HT-29 (cell line): ENCODE measurements at regions not wholly inside any gene's neighbourhood (a gene's known extent, or its start where the extent isn't known, plus 50 kb on each side); places are given as distances from the start of the nearest gene placed in this dataset.
"Not testable (repeated sequence)": the region's sequence is repeated elsewhere in the genome, so short reads cannot be mapped to it uniquely, and the experiment has no call there.

ENCODE experiments used
- DNase-seq: peaks from one replicate; pipeline ENCODE4 v3.0.0-alpha.2; 2015; ENCODE audit warnings: low spot score

DNA sequence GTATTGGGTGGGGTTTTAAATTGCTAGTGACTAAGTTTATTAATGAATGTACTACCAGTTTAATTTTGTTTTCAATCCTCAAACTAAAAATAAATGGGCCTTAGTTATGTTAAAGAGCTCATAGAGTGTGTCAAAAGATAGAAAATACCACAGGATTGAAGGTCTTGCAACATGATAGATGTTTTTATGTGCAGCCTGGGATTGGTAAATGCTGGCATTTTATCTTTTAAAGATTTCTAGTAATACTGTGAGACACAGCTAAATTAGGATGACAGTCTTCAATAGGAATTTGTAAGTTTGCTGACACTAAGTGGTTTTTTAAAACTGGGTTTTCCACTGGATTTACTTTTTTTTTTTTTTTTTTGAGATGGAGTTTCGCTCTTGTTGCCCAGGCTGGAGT, 122.3 kb downstream of the HAUS1 start:
- DNase-seq = no peak

DNA sequence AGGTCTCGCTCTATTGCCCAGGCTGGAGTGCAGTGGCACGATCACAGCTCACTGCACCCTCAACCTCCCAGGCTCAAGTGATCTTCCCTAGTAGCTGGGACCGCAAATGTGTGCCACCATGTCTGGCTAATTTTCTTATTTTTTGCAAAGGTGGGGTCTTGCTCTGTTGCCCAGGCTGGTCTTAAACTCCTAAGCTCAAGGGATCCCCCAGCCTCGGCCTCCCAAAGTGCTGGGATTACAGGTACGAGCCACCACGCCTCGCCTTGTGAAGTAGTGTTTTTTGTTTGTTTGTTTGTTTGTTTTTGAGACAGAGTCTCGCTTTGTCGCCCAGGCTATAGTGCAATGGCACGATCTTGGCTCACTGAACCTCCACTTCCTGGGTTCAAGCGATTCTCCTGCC, 125.5 kb downstream of the HAUS1 start:
- DNase-seq = not testable (repeated sequence)

DNA sequence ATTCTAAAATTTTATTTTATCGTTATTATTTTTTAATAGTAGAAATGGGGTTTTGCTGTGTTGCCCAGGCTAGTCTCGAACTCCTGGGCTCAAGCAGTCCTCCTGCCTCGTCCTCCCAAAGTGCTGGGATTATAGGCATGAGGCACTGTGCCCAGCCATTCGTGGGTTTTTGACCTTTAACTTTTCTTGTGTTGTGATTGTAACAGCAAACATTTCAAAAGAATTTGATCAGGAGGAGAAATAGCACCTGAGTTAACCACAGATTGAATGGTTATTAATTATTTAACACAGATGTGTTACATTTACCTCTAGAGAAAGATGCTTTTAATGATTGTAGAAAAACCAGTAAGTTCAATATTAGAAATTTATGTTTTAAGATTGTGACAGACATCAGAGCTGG, 132.0 kb downstream of the HAUS1 start:
- no peak for DNase-seq

DNA sequence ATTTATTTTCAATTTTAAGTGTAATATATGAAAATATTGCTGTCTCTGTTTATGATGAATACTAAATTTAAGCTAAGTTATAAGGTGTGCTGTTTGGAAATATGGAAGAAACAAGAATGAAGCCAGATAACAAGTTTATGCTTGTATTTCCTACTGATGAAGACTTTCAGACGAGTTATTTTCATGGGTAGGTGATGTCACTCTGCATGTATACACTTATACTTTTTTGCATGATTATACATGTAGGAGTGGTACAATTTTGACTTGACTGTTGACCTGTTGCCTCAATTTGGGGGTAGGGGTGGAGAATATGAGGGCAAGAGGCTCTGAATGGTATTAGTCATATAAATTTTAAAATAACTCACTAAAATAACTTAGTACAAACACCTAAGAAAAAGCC, 133.7 kb downstream of the HAUS1 start:
- no peak for DNase-seq

DNA sequence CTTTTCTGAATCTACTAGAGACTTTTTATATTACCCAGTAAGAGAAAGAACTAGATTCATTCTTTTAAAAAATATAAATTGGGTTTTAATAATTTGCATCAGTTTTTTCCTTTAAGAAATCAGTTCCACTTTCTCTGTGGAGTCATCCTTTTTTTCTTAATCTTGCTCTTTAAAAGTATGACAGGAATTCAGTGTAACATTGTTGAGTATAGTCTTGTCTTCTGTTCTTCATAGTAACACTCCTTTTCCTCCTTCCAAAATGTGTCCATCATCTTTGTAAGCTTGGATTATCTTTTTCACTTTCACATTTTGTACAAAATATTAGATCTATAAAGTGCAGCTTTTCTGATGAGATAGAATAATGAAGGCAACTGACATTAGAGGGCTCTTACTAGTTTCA, 135.4 kb downstream of the HAUS1 start:
- DNase-seq = no peak

DNA sequence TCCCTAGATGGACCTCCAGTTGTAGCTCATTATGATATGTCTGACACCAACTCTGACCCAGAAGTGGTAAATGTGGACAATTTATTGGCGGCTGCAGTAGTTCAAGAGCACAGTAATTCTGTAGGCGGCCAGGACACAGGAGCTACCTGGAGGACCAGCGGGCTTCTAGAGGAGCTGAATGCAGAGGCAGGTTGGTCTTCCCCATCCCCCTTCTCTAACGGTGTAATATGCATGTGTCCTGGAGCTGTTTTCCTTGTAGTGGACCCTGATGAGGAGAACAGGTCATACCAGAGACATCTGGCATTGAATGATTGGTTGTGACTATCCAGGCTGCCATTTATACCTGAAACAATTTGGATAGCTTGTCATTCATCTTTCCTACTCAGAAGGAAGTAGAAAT, 135.8 kb downstream of the HAUS1 start:
- no peak for DNase-seq

DNA sequence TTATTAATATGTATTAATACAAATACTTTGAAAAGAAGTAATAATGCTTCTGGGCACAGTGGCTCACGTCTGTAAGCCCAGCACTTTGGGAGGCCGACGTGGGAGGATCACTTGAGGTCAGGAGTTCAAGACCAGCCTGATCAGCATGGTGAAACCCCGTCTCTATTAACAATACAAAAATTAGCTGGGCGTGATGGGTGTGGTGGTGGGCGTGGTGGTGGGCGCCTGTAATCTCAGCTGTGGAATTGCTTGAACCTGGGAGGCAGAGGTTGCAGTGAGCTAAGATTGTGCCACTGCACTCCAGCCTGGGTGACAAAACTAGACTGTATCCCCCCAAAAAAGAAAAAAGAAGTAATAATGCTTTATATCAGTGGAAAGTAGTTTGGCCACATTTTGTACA, 137.2 kb downstream of the HAUS1 start:
- not testable (repeated sequence) for DNase-seq

DNA sequence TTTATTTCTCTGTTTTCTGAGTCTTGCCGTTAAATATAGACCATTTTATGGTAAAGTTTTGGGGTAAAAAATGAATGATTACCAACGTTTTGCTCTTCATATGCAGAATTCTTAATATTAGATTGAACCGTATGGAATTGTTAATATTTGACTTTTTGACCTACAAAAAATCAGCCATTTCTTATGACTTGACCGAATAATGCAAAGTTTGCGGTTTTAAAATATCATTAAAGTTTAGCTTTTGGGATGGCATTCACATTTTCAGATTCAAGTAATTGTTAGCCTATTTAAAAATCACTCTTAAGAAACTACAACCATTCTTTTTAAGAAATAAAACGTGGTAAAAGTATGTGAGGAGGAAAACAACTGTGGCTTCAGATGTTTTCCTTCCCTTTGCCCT, 138.0 kb downstream of the HAUS1 start:
- DNase-seq = no peak

DNA sequence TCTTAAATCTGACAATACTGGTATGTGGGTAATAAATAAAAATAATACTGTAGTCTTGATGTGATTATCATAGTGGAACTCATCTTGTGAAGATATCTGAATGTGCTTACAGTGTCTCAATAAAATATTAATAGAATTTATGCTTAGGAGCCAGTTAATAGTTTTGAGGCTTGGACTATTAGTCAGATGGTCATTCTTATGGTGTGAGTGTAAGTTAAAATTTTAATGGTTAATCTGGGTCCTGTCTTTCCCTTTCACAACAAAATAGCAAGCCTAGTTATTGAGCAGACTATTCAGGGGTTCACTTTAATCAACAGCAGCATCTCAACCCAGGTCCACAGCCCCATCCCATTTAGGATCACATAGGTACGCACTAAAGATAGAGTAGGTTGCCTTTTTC, 138.9 kb downstream of the HAUS1 start:
- no peak for DNase-seq

DNA sequence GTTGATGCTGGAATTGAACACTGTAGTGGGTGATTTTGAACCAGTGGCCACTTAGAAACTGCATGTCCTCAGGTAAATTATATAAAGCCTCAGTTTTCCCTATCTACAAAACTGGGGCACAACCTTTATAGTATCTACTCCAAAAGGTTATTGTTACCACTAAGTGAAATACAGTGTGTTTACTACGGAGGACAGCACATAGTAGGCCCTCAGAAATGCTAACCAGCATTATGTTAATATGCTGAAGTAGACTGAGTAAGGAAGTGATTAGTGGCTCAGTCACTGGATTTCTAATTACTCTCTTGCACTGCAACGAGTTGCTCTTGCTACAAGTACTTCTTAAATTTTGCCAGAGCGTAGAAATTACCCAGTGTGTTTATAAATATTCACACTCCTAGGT, 139.5 kb downstream of the HAUS1 start:
- no peak for DNase-seq

DNA sequence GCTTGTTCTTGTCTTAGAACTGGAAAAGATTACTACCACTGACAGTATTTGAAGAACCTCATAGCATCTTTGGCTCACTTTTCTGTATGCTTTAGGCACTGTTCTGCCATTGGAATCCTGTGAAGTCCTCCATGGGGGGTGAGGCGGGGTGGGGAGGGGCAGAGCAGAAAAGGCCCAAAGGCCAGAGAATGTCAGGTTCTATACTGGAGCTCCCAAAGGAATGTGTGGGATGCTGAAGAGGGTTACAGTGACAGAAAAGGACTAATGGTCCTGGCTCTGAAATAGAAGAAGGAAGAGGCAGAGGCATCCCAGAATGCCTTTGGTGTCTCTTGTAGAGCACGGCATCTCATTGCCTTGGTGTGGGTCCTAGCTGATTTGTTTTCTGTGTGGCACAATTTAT, 141.9 kb downstream of the HAUS1 start:
- no peak for DNase-seq

DNA sequence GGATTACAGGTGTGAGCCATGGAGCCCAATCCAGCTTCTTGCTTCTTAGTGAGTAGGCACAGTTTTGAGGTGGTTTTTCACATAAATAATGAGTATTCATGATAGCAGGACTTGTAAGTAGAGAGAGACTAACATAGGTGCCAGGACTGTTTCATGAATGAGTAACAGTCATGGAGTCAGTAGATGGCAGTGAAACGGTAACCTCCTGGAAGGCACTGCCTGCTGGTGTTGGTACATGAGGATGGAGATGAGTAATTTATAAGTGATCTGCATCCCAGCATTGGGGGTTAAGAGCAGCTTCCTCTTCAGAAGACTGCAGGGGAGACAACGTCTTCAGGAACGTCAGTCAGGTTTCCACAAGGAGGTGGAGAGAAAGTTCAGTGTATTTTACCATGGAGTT, 143.8 kb downstream of the HAUS1 start:
- DNase-seq = no peak

DNA sequence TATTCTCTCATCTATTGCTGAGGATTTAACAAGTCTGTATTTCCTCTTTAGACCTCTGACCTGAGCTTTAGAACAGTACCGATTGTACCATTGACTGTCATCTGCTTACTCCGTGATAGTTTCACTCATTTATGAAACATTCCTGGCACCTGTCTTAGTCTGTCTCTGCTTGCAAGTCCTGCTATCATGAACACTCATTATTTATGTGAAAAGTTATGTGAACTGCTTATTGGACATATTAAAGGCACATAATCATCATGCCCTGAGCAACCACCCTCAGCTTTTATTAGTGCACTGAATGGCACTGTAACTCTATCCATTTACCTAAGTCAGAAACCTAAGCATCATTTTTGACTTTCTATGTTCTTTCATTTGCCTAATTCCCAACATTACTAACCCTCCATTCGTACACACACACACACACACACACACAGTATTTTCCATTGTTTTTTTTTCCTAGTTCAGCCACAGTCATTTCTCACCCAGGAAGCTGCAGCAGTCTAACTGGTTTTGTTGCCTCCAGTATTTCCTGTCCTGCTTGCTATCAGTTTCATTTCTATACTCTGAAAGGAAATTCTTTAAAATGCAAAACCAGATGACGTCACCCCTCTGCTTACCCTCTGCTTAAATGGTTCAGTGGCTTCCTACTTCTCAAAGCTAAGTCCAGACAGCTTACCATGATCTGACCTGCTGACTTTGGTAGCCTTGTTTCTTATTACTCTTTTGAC, 146.1 kb downstream of the HAUS1 start:
- peak; percentile 87 for DNase-seq

DNA sequence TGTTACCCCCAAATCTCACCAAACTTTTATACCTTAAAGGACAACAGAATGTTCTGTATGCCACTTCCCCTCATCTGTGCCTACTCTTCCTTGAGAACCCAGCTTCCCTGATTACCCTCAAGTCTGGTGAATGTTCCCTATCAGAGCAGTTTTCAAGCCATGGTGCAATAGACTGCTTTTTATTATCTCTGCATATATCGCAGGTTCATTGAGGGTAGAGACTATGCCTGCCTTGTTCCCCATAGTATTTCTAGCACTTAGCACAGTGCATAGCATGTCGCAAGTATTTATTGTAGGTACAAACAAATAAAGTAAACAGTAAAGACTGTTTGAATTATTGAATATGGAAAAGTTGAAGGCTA, 146.6 kb downstream of the HAUS1 start:
- no peak for DNase-seq

DNA sequence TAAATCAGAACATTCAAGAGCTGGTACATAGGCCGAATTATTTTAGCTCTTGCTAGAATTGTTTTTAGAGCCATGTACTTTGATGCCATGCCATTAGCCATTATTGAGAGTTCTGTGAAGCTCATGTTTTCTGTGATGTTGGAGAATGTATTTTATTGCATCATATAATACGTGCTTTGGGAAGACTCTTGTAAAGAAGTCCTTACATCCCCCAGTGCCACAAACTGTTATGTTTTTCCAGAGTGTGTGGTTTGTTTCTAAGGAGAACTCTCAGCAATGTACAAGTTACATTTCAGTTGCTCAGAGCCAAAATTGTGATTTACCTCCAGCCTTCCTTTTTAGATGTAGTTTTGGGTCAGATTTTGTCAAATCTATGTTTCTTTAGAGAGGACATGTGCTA, 148.6 kb downstream of the HAUS1 start:
- DNase-seq = no peak

DNA sequence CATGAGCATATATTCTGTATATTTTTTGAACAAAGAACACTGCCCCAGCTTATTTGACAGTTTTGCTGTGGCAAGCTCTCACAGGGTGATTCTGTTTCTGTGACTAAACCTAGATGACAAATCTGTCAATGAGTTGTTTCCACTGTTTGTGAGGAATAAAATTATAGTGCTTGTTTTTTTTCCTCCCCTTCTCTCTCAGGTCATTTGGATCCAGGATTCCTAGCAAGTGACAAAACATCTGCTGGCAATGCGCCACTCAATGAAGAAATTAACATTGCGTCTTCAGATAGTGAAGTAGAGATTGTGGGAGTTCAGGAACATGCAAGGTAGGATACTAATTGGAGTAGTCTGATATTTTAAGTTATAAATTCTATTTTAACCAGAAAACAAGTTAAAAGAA, 149.3 kb downstream of the HAUS1 start:
- no peak for DNase-seq

DNA sequence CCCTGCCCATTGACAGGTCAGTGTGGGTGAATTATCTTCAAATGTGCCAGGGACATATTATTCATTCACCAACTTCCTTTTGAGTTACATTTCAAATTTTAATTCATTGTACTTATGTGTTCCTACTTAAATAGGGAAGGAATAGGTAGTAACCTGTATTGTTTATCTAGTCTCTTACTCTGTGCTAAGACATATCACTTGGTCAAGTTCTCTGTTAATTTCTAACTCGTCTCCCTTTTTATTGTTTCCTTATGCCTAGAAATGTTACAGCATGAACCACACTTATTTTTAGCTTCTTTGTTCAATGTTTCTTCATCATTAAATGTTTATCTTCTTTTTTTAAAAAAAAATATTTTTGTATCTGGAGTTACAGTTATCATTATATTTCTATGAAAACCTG, 151.9 kb downstream of the HAUS1 start:
- no peak for DNase-seq

DNA sequence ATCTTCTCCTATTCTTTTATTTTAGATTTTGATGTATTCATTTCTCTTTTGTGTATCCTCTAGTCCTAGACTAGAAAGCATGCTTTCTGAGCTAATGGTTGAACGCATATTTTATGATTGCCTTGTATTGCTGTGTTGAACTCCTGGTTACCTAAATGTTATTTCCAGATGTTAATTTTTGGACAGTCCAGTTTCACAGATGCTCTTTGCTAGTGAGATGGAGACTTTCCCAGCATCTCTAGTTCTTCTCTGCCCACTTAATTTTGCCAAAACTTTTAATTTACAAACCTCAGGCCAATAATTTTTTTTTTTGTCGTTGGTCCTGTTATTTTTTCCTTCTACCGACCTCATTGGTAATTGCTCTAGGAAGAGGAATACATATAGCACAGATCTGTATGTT, 153.2 kb downstream of the HAUS1 start:
- DNase-seq = no peak

DNA sequence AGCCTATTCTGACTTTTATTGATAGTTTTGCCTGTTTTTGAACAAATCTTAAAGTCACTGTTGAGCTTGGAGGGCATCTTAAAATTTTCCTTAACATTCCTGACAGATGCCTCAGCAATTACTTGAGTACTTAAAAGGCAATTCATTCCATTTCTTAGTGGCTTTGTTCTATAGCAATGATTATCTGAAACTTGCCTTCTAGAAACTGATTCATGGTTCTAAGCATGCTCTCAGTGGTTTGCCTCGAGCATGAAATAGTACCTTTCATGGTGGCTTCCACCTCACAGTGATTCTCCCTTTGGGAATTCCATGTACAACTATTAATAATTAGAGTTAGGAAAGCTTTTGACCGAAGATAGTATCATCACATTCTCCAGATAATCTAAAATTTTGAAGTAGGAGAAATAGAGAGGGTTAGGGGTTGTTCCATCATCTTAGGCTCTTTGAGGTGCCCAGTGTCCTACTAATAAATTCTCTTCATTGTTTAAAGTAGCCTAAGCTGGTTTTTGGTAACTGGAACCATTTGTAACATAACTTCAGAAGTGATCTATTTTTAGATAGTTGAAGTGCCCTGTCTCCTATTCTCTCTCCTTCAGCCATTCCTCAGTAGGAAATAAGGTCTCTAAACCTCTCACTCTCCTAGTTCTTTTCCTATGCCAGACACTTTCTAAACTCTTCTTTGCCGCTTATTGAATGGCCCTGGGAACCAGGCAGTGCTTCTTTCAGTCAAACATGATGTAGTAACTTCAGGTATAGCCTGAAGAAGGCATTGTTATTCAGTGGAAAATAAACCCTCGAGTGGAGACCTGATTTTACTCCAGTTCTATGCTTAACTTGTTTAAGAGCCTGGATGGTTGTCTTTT, 156.1 kb downstream of the HAUS1 start:
- DNase-seq = no peak

DNA sequence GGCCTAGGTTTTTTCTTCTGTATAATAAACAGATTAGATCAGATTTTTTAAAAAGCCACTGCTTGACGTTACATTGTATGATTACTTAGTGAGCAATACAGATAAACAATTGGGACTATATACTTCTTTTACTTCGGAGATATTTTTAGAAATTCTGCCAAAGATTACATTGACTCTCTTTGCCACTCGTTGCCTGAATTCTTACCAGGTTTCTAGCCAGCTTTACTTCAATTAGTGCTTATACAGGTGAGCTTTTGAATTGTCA, 156.6 kb downstream of the HAUS1 start:
- DNase-seq = no peak

DNA sequence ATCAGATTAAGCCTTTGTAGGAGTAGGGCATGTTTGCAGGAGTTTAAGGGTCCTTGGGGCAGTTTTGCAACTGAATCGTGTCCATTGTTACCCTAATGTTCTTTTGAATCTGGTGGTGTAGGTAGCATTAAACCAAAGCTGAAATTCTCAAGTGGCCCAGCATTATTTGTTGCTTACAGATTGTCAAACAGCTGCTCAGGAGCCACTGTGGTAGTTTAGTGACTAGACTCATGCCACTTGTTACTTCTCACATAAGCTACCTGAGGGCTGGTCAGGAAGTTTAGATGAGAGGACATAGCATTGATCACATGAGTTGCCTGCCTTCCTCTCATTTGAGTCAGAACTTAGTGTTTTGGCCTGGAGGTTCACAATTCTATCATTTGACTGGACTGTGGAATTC, 157.6 kb downstream of the HAUS1 start:
- DNase-seq = no peak

DNA sequence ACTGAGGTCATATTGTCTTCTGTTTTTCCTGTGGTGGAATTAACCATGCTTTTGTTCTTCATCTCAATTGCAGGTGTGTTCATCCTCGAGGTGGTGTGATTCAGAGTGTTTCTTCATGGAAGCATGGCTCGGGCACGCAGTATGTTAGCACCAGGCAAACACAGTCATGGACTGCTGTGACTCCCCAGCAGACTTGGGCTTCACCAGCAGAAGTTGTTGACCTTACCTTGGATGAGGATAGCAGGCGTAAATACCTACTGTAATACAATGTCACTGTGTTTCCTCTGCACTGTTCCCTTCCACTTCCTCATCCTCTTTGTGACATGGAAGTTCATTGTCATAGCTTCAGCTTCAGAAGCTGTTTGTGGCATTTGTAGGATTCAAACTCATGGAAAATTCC, 158.7 kb downstream of the HAUS1 start:
- no peak for DNase-seq

DNA sequence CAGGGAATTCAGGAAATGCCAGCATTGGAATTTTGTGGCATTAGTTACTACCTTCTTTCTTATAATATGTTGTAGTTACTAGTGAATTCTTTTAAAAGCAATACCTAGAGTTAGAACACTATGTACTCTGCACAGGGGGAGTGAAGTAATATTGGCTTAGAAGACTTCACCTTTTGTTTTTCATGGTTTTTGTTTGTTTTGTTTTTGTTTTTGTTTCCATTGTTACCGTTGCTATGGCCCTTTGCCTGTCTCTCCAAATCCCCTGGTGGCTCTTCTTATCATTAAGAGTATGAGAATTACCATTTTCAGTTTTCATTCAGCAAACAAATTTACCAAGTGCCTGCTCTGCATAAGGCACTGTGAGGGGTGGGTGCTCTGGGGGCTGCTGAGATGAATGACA, 160.1 kb downstream of the HAUS1 start:
- peak; percentile 18 for DNase-seq
